DOHH2 (cell line): ENCODE measurements at regions not wholly inside any gene's neighbourhood (a gene's known extent, or its start where the extent isn't known, plus 50 kb on each side); places are given as distances from the start of the nearest gene placed in this dataset.
"Not testable (repeated sequence)": the region's sequence is repeated elsewhere in the genome, so short reads cannot be mapped to it uniquely, and the experiment has no call there.

ENCODE experiments used
- EZH2phosphoT487 ChIP-seq: fragments of 200-600 bp; sonication (generic); IDR thresholded peaks from 2 replicates; pipeline ENCODE4 v1.6.1; 2017; ENCODE audit warnings: borderline replicate concordance, mild to moderate bottlenecking, antibody characterized with exemption, low read length, moderate library complexity, mixed read lengths
- TF ChIP-seq, protein P1 (sequence below): fragments of 200-600 bp; sonication (generic); IDR thresholded peaks from one replicate; pipeline ENCODE4 v1.5.1; 2014; ENCODE audit warnings: antibody characterized with exemption, mild to moderate bottlenecking, low read depth, low read length; ENCODE audit not compliant: poor library complexity, severe bottlenecking

- TF ChIP-seq, protein P1, sequence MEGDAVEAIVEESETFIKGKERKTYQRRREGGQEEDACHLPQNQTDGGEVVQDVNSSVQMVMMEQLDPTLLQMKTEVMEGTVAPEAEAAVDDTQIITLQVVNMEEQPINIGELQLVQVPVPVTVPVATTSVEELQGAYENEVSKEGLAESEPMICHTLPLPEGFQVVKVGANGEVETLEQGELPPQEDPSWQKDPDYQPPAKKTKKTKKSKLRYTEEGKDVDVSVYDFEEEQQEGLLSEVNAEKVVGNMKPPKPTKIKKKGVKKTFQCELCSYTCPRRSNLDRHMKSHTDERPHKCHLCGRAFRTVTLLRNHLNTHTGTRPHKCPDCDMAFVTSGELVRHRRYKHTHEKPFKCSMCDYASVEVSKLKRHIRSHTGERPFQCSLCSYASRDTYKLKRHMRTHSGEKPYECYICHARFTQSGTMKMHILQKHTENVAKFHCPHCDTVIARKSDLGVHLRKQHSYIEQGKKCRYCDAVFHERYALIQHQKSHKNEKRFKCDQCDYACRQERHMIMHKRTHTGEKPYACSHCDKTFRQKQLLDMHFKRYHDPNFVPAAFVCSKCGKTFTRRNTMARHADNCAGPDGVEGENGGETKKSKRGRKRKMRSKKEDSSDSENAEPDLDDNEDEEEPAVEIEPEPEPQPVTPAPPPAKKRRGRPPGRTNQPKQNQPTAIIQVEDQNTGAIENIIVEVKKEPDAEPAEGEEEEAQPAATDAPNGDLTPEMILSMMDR: not testable (repeated sequence)
- not testable (repeated sequence) for TF ChIP-seq EZH2phosphoT487
Measured at GRCh38 chr4:53699310-53699709, 108.0 kb upstream of the LNX1 start.
